ENCODE measurements at regions not wholly inside any gene's neighbourhood (a gene's known extent, or its start where the extent isn't known, plus 50 kb on each side); places are given as distances from the start of the nearest gene placed in this dataset.

- CTCF ChIA-PET (ENCODE audit: partially characterized antibody), result interaction anchor here (0.9 to 1.9 kb wide), 3 partner anchors 8 to 30 kb away, joined by 3 to 5 read pairs (median 5); no protein-coding TSS in a partner anchor
- Histone ChIP-seq H3K27me3 (replicated peaks in 1 of 4; ENCODE audit: control insufficient read depth in 3 of 4, extremely low read depth in 1 of 4, insufficient read depth in 3 of 4, low read length in 3 of 4) (peaks cover 0 to 1% (median 0%) of the 10 kb centered on the region in 4 experiments; a peak in 1 of 7 replicates), H3K79me1 (ENCODE audit: low read depth, low read length) (no peaks in the 10 kb centered on the region), H3K56ac (replicated peaks; ENCODE audit: insufficient read length, low read depth, low read length) (no peak overlapping the region), H3K9ac (replicated peaks in 1 of 4; ENCODE audit: extremely low read depth in 1 of 4, low read depth in 3 of 4, low read length in 3 of 4) (no peak overlapping the region), H2BK120ac (replicated peaks; ENCODE audit: low read depth, low read length) (no peak overlapping the region), H4K20me1 (replicated peaks in 1 of 2; ENCODE audit: control insufficient read depth in 1 of 2, insufficient read depth in 2 of 2, low read length in 2 of 2) (no peaks in the 10 kb centered on the region), H3K9me3 (ENCODE audit: insufficient read depth in 2 of 2, low read depth in 1 of 2, low read length in 1 of 2) (peaks cover 3 to 4% of the 10 kb centered on the region in 2 experiments; a peak in 1 of 4 replicates), H3K27ac (ENCODE audit: low read depth, low read length) (no peak overlapping the region), H4K5ac (ENCODE audit: insufficient read length, low read depth, low read length) (no peak overlapping the region), H3K79me2 (ENCODE audit: control insufficient read depth in 1 of 2, insufficient read depth in 2 of 2, low read length in 2 of 2) (no peaks in the 10 kb centered on the region), H4K8ac (ENCODE audit: extremely low read depth, insufficient read depth, low read length) (no peak overlapping the region), H3K23ac (ENCODE audit: insufficient read length) (no peak overlapping the region), H3K23me2 (ENCODE audit: low read depth, low read length) (peaks cover 7% of the 10 kb centered on the region; the same call in 1 of the 2 replicates), H2BK12ac (ENCODE audit: low read depth, low read length) (no peak overlapping the region), H3K4ac (replicated peaks; ENCODE audit: insufficient read length, low read depth, low read length) (no peak overlapping the region), H2AFZ (ENCODE audit: low read length) (no peak overlapping the region), H3K36me3 (ENCODE audit: control insufficient read depth in 2 of 4, insufficient read depth in 4 of 4, low read length in 3 of 4) (no peaks in the 10 kb centered on the region), H2AK5ac (ENCODE audit: low read depth, low read length) (no peak overlapping the region), H2BK20ac (ENCODE audit: low read length) (no peak overlapping the region), H3K14ac (ENCODE audit: insufficient read length) (no peak overlapping the region), H3K4me1 (replicated peaks in 1 of 4; ENCODE audit: control insufficient read depth in 3 of 4, insufficient read depth in 4 of 4, low read length in 3 of 4) (peaks cover 0 to 6% (median 0%) of the 10 kb centered on the region in 4 experiments; a peak in 1 of 7 replicates), H4K91ac (replicated peaks; ENCODE audit: insufficient read length, low read length) (no peak overlapping the region), H3K18ac (ENCODE audit: extremely low read depth, low read length) (no peak overlapping the region), H3K4me2 (ENCODE audit: insufficient read depth in 1 of 2, low read depth in 2 of 2, low read length in 2 of 2) (no peak overlapping the region), H2BK5ac (ENCODE audit: low read depth, low read length) (no peak overlapping the region), H2BK15ac (ENCODE audit: low read length) (no peak overlapping the region), H3K4me3 (ENCODE audit: extremely low read depth in 1 of 4, insufficient read depth in 2 of 4, low read depth in 3 of 4, low read length in 4 of 4) (no peak overlapping the region)
- WGBS, 2 experiments (ENCODE audit: extremely low coverage in 1 of 2, insufficient coverage in 1 of 2, insufficient read length in 1 of 2, insufficient replicate concordance in 2 of 2, low coverage in 1 of 2, low lambda C conversion rate in 2 of 2, missing lambda C conversion rate in 1 of 2), result 72% methylated on average over 6 of the region's 6 CpGs; no CpG with 5 or more reads in 1 of the 2 experiments
- DNase-seq (ENCODE audit: low read depth in 1 of 2, low spot score in 2 of 2) (peak in 1 of 2 experiments; percentile 28), FAIRE-seq (no peak)
- POLR2A ChIA-PET (ENCODE audit: partially characterized antibody), result interaction anchor here (0.8 kb wide), 1 partner anchor 48 kb away, joined by 3 read pairs; no protein-coding TSS in a partner anchor
- TF ChIP-seq CTCF (IDR thresholded peaks at IDR 0.05; ENCODE audit: control extremely low read depth in 1 of 3, insufficient read depth in 1 of 3, low read depth in 1 of 3, low read length in 3 of 3) (no peak), TCF12 (IDR thresholded peaks at IDR 0.05; ENCODE audit: low read depth, low read length) (no peak), CREB1 (IDR thresholded peaks at IDR 0.05) (no peak)
These were observed 75.9 kb upstream of the ENPP6 start for GRCh38 chr4:184293552-184293951.
